ENCODE measurements at regions not wholly inside any gene's neighbourhood (a gene's known extent, or its start where the extent isn't known, plus 50 kb on each side); places are given as distances from the start of the nearest gene placed in this dataset.

DNA sequence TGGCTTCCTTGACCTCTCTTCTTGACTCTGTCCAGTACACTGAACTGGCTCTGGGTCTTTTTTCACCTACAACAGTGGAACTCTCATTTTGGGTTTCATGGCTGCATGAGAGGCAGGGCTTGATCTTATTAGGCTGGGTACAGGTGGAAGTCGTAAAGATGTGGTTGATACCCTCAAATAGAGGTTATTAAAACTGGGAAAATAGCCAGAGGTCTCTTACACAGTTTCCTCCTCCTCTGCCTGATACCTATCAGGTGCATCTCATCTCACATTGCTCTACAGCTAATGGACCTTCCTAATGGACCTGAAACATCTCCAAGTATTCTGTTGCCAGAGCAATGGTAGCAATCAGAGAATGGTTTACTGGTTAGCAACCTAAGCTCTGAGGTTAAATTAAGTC is 231.8 kb downstream of the ETAA1 start:
- TF ChIP-seq CTCF (optimal IDR thresholded peaks at IDR 0.05 in 1 of 3, IDR thresholded peaks at IDR 0.05 in 1 of 3, conservative IDR thresholded peaks at IDR 0.05 in 1 of 3; ENCODE audit: extremely low read depth in 1 of 3, insufficient read depth in 2 of 3, low read length in 3 of 3) (no peak), EZH2 (IDR thresholded peaks at IDR 0.05; ENCODE audit: low read length) (no peak)
